GM12892 (cell line): ENCODE measurements at regions not wholly inside any gene's neighbourhood (a gene's known extent, or its start where the extent isn't known, plus 50 kb on each side); places are given as distances from the start of the nearest gene placed in this dataset.

ENCODE experiments used
- DNase-seq: peaks from one replicate; pipeline ENCODE4 v3.0.0; 2011; ENCODE audit not compliant: insufficient read length
- FAIRE-seq: peaks from 2 replicates; lab custom pipeline; 2011; peaks lifted over from hg19 to GRCh38; lab: Jason Lieb, UNC
- POLR2A ChIP-seq: IDR thresholded peaks from 2 replicates; pipeline ENCODE4 v1.6.1; 2011; ENCODE audit warnings: low read depth, low read length, control low read depth
- POLR2AphosphoS5 ChIP-seq: IDR thresholded peaks from 2 replicates; pipeline ENCODE4 v1.6.1; 2011; ENCODE audit warnings: low read depth, low read length, control low read depth
- TAF1 ChIP-seq: IDR thresholded peaks from 2 replicates; pipeline ENCODE4 v1.6.1; 2011; ENCODE audit warnings: low read depth, mild to moderate bottlenecking, control low read depth, low read length, borderline replicate concordance

- FAIRE-seq (no peak), DNase-seq (no peak)
- TF ChIP-seq POLR2AphosphoS5 (no peak), POLR2A (no peak), TAF1 (no peak)
These were observed 485.1 kb downstream of the GLRX3 start for GRCh38 chr10:130621231-130621775.

- FAIRE-seq (no peak), DNase-seq (no peak)
- TF ChIP-seq POLR2A (no peak), TAF1 (no peak), POLR2AphosphoS5 (no peak)
These were observed 487.6 kb downstream of the GLRX3 start for GRCh38 chr10:130623680-130624267.

- TF ChIP-seq POLR2AphosphoS5 (no peak), POLR2A (no peak), TAF1 (no peak)
- FAIRE-seq: no peak
These were observed 491.3 kb downstream of the GLRX3 start for GRCh38 chr10:130627346-130628045.

GRCh38 chr10:130630135-130630534 lies 493.9 kb downstream of the GLRX3 start:
- no peak for FAIRE-seq
- TF ChIP-seq POLR2AphosphoS5 (no peak), TAF1 (no peak), POLR2A (no peak)
- DNase-seq: no peak

More at GRCh38 chr10:130627346-130628045, 491.3 kb downstream of the GLRX3 start:
- no peak for DNase-seq

GRCh38 chr10:130631142-130632096 lies 495.2 kb downstream of the GLRX3 start:
- DNase-seq: no peak
- FAIRE-seq: no peak
- TF ChIP-seq POLR2AphosphoS5 (no peak), TAF1 (no peak), POLR2A (no peak)

GRCh38 chr10:130634816-130635215 lies 498.6 kb downstream of the GLRX3 start:
- no peak for TF ChIP-seq POLR2A
- TF ChIP-seq POLR2AphosphoS5: no peak
- TF ChIP-seq TAF1: no peak
- FAIRE-seq: no peak

GRCh38 chr10:130635528-130635927 lies 499.3 kb downstream of the GLRX3 start:
- FAIRE-seq (no peak), DNase-seq (no peak)
- TF ChIP-seq POLR2AphosphoS5: no peak
- no peak for TF ChIP-seq POLR2A
- no peak for TF ChIP-seq TAF1

More at GRCh38 chr10:130634816-130635215, 498.6 kb downstream of the GLRX3 start:
- no peak for DNase-seq

- TF ChIP-seq POLR2AphosphoS5 (no peak), TAF1 (no peak), POLR2A (no peak)
- FAIRE-seq: no peak
- DNase-seq: no peak
These were observed 500.2 kb downstream of the GLRX3 start for GRCh38 chr10:130636313-130636930.

- TF ChIP-seq POLR2A: no peak
- FAIRE-seq (no peak), DNase-seq (no peak)
These were observed 501.0 kb downstream of the GLRX3 start for GRCh38 chr10:130637089-130637676.

- FAIRE-seq: no peak
- no peak for DNase-seq
- no peak for TF ChIP-seq POLR2AphosphoS5
- no peak for TF ChIP-seq TAF1
- no peak for TF ChIP-seq POLR2A
These were observed 502.8 kb downstream of the GLRX3 start for GRCh38 chr10:130638991-130639390.
